ENCODE measurements at regions not wholly inside any gene's neighbourhood (a gene's known extent, or its start where the extent isn't known, plus 50 kb on each side); places are given as distances from the start of the nearest gene placed in this dataset.
"Not testable (repeated sequence)": the region's sequence is repeated elsewhere in the genome, so short reads cannot be mapped to it uniquely, and the experiment has no call there.

DNA sequence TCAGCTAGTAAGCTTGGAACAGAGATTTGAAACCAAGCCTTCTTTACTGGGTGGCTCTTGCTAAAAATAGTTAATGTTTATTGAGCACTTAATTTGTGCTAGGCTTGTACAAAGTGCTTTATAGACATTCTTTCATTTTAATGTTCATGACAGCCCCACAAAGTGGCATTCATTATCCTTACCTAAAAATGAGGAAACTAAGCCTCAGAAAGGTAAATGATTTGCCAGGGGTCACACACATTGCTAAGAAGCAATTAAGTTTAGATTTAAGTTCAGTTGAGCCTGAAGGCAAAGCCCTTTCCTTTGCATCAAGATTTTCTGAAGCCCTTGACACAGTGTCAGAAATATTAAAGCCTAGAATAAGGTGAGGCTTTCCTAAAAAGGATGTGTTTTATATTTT, 327.5 kb upstream of the FGF13 start:
- DNase-seq (no peak), ATAC-seq (replicated peaks) (no peak)
- Mint-ChIP-seq H3K9me3 (peaks cover 6 to 7% of the 10 kb centered on the region in 2 donors), H3K36me3 (no peaks in the 10 kb centered on the region), H3K27ac (no peak overlapping the region), H3K4me1 (no peaks in the 10 kb centered on the region), H3K27me3 (no peaks in the 10 kb centered on the region), H3K4me3 (no peak overlapping the region)

DNA sequence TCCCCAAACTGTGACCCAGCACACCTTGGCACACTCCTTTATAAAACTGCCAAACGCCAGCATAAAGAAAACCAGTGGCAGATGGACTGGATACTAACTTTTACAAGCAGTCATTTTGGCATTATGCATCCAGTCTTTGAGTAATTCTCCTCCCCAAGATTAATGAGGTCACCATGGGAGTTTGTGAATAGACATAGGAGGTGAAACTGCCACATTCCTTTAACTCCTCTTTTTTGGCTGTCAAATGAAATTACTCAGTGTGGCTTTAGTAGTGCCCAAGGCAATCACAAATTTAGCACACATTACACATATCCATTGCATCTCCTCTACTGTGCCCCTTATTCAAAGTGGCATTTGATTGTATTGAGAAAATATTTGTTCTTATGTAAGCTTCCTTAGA, 315.3 kb upstream of the FGF13 start:
- no peak overlapping the region for H3K27ac Mint-ChIP-seq
- no peaks in the 10 kb centered on the region for H3K36me3 Mint-ChIP-seq
- DNase-seq (no peak), ATAC-seq (replicated peaks) (no peak)
- H3K9me3 Mint-ChIP-seq, result peaks cover 0 to 4% of the 10 kb centered on the region in 2 donors
- H3K4me1 Mint-ChIP-seq, result no peaks in the 10 kb centered on the region
- no peaks in the 10 kb centered on the region for H3K27me3 Mint-ChIP-seq
- no peak overlapping the region for H3K4me3 Mint-ChIP-seq

DNA sequence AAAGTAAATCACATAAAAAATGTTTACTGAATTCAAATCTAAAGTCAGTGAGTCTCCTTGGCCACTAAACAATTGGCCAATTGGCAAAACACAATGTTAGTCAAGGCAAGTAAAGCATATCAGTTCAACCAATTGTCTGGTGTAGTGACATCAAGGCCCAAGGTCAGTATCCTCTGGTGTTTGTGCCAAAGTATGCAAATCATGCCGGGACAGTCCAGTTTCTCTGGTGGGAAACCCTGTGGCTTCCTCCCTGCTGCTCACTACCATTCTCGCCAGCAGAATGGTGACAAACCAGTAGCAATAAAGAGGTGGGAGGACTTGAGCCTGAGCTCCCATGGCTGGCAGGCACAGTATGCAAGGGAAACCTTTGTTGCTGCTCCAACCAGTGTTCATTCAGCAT, 314.9 kb upstream of the FGF13 start:
- H3K4me3 Mint-ChIP-seq, result no peak overlapping the region

DNA sequence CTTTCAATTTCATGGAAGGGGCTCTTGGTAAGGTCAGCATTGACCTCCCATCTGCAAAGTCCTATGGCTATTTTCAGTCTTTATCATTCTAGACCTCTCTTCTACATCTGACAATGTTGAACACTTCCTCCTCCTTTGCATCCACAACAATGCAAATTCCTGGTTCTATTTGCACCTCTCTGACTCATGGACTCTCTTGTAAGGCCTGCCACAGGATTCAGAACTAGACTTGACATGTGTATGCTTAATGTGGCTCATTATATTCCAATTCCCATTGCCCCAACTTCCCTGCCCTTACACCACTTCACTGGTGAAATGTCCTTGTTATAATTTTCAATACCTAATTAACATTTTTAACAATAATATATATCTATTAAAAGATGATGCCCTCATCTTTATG, 314.3 kb upstream of the FGF13 start:
- Mint-ChIP-seq H3K4me1 (no peaks in the 10 kb centered on the region), H3K27me3 (no peaks in the 10 kb centered on the region), H3K9me3 (peaks cover 0 to 4% of the 10 kb centered on the region in 2 donors), H3K27ac (no peak overlapping the region), H3K36me3 (no peaks in the 10 kb centered on the region), H3K4me3 (no peak overlapping the region)
- DNase-seq (no peak), ATAC-seq (replicated peaks) (no peak)

More for the DNA sequence above, 314.9 kb upstream of the FGF13 start:
- Mint-ChIP-seq H3K9me3 (peaks cover 0 to 4% of the 10 kb centered on the region in 2 donors), H3K27me3 (no peaks in the 10 kb centered on the region), H3K36me3 (no peaks in the 10 kb centered on the region), H3K4me1 (no peaks in the 10 kb centered on the region), H3K27ac (no peak overlapping the region)
- no peak for DNase-seq
- ATAC-seq (replicated peaks), result no peak

DNA sequence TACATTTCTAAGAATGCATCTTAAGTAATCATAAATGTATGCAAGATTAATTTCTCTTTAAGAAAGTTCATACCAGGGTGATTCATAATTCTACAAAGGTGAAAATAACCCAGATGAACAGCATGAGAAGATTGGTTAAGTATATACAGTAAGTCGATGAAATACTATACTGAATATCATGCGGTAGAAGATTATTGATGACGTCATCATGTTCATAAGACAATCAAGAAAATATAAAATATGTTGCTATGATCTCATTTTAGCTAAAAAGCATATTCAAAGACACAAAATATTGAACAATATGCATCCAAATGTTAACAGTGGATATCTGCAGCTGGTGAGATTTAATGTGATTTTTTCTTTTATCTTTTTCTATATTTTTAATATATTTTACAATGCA, 312.0 kb upstream of the FGF13 start:
- ATAC-seq (replicated peaks) (no peak), DNase-seq (no peak)
- Mint-ChIP-seq H3K4me1 (no peaks in the 10 kb centered on the region), H3K36me3 (no peaks in the 10 kb centered on the region), H3K27ac (no peak overlapping the region), H3K27me3 (no peaks in the 10 kb centered on the region), H3K9me3 (peaks cover 2 to 4% of the 10 kb centered on the region in 2 donors), H3K4me3 (no peak overlapping the region)

DNA sequence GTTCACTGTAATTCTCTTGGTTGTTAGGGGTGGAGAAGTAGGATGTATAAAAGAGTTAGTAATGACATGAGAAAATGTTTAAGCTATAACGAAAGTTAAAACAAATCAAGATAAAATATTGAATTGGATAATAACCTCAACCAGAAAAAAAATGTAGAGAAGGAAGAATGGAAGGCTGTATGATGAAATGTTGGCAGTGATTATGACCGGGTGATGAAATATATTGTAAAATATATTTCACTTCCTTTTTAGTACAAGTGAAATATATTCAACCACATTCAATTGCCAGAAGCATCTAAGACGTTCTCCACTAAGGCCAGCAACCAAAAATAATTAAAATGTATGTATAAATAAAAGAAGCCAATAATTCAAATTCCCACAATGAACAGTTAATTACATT, 309.3 kb upstream of the FGF13 start:
- Mint-ChIP-seq H3K9me3 (peaks cover 2 to 3% of the 10 kb centered on the region in 2 donors), H3K4me3 (no peak overlapping the region), H3K4me1 (no peaks in the 10 kb centered on the region), H3K27ac (no peak overlapping the region), H3K27me3 (no peaks in the 10 kb centered on the region), H3K36me3 (no peaks in the 10 kb centered on the region)
- ATAC-seq (replicated peaks) (no peak), DNase-seq (no peak)

DNA sequence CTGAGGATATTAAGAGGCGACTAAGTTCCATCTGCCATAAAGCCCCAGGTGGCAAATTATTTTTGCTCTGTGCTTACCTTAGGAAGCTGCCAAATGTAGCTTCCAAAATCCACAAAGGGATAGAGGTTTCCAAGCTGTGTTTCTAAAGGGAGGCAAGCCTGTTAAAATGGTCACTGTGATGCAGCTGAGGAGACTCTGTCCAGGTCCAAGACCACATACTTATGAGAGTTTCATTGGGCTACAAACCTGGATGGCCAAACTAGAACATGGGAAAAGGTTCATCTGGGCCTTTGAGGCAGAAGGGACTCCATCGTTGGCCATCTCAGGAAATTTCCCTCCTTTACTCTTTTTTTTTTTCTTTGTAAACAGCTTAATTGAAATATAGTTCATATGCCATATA, 306.9 kb upstream of the FGF13 start:
- Mint-ChIP-seq H3K27ac (no peak overlapping the region), H3K27me3 (no peaks in the 10 kb centered on the region), H3K4me1 (no peaks in the 10 kb centered on the region), H3K4me3 (no peak overlapping the region), H3K9me3 (peaks cover 2 to 14% of the 10 kb centered on the region in 2 donors), H3K36me3 (no peaks in the 10 kb centered on the region)
- ATAC-seq (replicated peaks), result no peak
- DNase-seq, result no peak

DNA sequence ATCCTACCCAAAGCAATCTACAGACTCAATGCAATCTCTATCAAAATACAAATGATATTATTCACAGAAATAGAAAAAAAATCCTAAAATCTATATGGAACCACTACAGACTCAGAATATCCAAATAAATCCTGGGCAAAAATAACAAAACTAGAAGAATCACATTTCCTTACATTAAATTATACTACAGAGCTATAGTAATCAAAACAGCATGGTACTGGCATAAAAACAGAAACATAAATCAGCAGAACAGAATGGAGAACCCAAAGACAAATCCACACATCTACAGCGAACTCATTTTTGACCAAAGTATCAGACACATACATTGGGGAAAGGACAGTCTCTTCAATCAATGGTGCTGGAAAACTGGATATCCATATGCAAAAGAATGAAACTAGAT, 304.1 kb upstream of the FGF13 start:
- peaks cover 2 to 22% of the 10 kb centered on the region in 2 donors for H3K9me3 Mint-ChIP-seq
- DNase-seq, result no peak
- no peaks in the 10 kb centered on the region for H3K27me3 Mint-ChIP-seq
- no peaks in the 10 kb centered on the region for H3K36me3 Mint-ChIP-seq
- no peak overlapping the region for H3K27ac Mint-ChIP-seq
- H3K4me1 Mint-ChIP-seq, result no peaks in the 10 kb centered on the region
- ATAC-seq (replicated peaks), result no peak
- H3K4me3 Mint-ChIP-seq, result no peak overlapping the region

DNA sequence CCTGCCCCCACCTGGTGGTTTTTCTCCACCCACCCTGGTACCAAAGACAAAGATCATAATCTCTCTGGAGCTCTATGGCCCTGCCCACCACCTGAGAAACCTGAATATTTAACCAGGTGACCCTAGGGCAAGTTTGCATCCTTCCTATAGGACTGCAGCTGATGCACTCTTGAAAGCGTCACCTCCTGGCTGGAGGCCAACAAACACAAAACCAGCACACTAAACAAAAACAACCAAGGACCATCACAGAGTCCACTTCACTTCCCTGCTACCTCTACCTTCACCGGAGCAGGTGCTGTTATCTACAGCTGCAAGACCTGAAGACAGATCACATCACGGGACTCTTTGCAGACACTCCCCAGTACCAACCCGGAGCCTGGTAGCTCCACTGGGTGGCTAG, 296.7 kb upstream of the FGF13 start:
- Mint-ChIP-seq H3K36me3 (no peaks in the 10 kb centered on the region), H3K27ac (no peak overlapping the region), H3K27me3 (no peaks in the 10 kb centered on the region), H3K9me3 (peaks cover 1 to 11% of the 10 kb centered on the region in 2 donors), H3K4me1 (no peaks in the 10 kb centered on the region), H3K4me3 (no peak overlapping the region)
- DNase-seq, result no peak
- ATAC-seq (replicated peaks), result no peak

DNA sequence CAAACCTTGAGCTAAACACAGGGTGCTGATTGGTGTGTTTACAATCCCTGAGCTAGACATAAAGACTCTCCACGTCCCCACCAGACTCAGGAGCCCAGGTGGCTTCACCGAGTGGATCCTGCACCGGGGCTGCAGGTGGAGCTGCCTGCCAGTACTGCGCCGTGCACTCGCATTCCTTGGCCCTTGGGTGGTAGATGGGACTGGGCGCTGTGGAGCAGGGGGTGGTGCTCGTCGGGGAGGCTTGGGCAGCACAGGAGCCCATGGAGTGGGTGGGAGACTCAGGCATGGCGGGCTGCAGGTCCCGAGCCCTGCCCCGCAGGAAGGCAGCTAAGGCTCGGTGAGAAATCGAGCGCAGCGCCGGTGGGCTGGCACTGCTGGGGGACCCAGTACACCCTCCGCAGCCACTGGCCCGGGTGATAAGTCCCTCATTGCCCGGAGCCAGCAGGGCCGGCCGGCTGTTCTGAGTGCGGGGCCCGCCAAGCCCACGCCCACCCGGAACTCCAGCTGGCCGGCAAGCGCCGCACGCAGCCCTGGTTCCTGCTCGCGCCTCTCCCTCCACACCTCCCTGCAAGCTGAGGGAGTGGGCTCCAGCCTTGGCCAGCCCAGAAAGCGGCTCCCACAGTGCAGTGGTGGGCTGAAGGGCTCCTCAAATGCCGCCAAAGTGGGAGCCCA, 292.5 kb upstream of the FGF13 start:
- not testable (repeated sequence) for H3K36me3 Mint-ChIP-seq; H3K4me3 Mint-ChIP-seq; H3K27me3 Mint-ChIP-seq; ATAC-seq (replicated peaks); H3K9me3 Mint-ChIP-seq; DNase-seq; H3K27ac Mint-ChIP-seq; H3K4me1 Mint-ChIP-seq

DNA sequence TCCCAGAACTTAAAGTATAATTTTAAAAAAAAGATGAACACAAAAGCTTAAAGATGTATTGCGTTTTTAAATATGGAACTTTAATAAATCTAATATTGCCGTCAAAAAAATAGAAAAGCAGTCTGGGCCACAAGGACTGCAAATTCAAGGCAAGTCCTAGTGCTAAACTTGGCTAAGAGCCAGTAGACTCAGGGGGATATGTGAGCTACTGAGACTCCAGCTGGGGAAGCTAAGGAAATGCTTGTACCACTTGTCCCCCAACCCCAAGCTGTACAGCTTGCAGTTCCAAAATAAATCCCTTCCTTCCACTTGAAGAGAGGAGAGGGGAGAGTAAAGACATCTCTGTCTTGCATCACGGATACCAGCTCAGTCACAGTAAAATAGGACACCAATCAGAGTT, 290.8 kb upstream of the FGF13 start:
- no peaks in the 10 kb centered on the region for H3K36me3 Mint-ChIP-seq
- H3K27ac Mint-ChIP-seq, result no peak overlapping the region
- peaks cover 2 to 5% of the 10 kb centered on the region in 2 donors for H3K9me3 Mint-ChIP-seq
- no peak for ATAC-seq (replicated peaks)
- DNase-seq, result no peak
- H3K4me1 Mint-ChIP-seq, result no peaks in the 10 kb centered on the region
- no peak overlapping the region for H3K4me3 Mint-ChIP-seq
- no peaks in the 10 kb centered on the region for H3K27me3 Mint-ChIP-seq

DNA sequence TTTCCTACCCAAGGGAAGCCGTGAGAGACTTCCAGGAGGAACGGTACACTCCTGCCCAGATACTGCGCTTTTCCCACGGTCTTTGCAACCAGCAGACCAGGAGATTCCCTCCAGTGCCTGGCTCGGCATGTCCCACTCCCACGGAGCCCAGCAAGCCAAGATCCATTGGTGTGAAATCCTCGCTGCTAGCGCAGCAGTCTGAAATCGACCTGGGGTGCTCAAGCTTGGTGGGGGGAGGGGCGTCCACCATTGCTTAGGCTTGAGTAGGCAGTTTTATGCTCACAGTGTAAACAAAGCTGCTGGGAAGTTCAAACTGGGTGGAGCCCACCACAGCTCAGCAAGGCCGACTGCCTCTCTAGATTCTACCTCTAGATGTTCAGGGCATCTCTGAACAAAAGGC, 284.8 kb upstream of the FGF13 start:
- peaks cover 0 to 2% of the 10 kb centered on the region in 2 donors for H3K9me3 Mint-ChIP-seq

DNA sequence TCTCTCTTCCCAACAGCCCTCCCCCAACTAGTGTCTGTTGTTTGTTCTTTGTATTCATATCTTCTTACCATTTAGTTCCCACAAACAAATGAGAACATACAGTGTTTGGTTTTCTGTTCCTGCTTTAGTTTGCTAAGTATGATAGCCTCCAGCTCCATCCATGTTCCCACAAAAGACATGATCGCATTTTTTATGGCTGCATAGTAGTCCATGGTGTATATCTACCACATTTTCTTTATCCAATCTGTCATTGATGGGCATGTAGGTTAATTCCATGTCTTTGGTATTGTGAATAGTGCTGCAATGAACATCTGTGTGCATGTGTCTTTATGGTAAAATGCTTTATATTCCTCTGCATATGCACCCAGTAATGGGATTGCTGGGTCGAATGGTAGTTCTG, 283.9 kb upstream of the FGF13 start:
- ATAC-seq (replicated peaks), result no peak
- Mint-ChIP-seq H3K36me3 (no peaks in the 10 kb centered on the region), H3K9me3 (peaks cover 0 to 2% of the 10 kb centered on the region in 2 donors), H3K27me3 (no peaks in the 10 kb centered on the region), H3K4me3 (no peak overlapping the region), H3K4me1 (no peaks in the 10 kb centered on the region), H3K27ac (no peak overlapping the region)
- DNase-seq, result no peak

More for the DNA sequence above, 284.8 kb upstream of the FGF13 start:
- Mint-ChIP-seq H3K4me3 (no peak overlapping the region), H3K27ac (no peak overlapping the region), H3K36me3 (no peaks in the 10 kb centered on the region), H3K27me3 (no peaks in the 10 kb centered on the region), H3K4me1 (no peaks in the 10 kb centered on the region)
- ATAC-seq (replicated peaks), result no peak
- DNase-seq, result no peak

DNA sequence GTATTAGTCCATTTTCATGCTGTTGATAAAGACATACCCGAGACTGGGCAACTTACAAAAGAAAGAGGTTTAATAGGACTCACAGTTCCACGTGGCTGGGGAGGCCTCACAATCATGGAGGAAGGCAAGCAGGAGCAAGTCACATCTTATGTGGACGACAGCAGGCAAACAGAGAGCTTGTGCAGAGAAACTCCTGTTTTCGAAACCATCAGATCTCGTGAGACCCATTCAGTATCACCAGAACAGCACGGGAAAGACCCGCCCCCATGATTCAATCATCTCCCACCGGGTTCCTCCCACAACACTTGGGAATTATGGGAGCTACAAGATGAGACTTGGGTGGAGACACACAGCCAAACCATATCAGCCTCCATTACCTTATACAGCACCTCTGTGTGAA, 278.9 kb upstream of the FGF13 start:
- H3K9me3 Mint-ChIP-seq; H3K4me1 Mint-ChIP-seq; H3K4me3 Mint-ChIP-seq; H3K27me3 Mint-ChIP-seq; ATAC-seq (replicated peaks); DNase-seq; H3K36me3 Mint-ChIP-seq; H3K27ac Mint-ChIP-seq: not testable (repeated sequence)

DNA sequence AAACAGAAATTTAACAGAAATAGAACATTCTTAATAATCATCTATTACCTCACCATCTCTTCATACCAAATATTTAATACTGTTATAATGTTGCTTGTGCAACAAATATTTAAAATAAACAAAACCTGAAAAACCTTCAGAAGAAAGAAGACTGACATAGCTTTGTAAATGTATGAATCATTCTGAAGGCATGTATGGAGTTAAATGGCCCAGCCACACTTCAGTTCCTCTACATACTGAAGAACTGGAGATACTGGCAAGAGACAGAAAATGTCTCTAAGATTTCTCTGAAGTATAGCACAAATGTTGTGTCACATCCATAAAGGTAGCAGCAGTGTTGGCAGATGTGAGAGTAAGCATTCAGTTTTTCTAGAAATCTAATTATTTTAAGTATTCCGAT, 275.3 kb upstream of the FGF13 start:
- Mint-ChIP-seq H3K36me3 (no peaks in the 10 kb centered on the region), H3K27me3 (no peaks in the 10 kb centered on the region), H3K4me3 (no peak overlapping the region), H3K9me3 (peaks cover 0 to 2% of the 10 kb centered on the region in 2 donors), H3K4me1 (no peaks in the 10 kb centered on the region), H3K27ac (no peak overlapping the region)
- DNase-seq (no peak), ATAC-seq (replicated peaks) (no peak)

DNA sequence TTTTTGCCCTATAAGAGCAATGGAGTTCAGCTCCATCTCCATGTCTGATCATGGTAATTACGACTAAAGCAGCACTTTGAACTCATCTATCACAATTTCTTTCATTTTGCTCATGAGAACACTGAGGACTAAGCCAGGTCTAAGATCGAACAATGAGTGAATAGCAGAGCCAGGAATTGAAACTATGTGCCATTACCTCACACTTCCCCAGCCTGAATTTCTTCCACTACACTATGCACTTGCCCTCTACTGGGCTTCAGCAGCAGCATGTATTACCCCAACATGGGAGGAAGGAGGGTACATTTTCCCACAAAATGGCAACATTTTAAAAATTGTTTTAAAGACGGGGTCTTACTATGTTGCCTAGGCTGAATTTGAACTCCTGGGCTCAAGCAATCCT, 274.7 kb upstream of the FGF13 start:
- H3K4me1 Mint-ChIP-seq, result no peaks in the 10 kb centered on the region
- no peak overlapping the region for H3K4me3 Mint-ChIP-seq
- H3K27me3 Mint-ChIP-seq, result no peaks in the 10 kb centered on the region
- no peak overlapping the region for H3K27ac Mint-ChIP-seq
- peaks cover 0 to 2% of the 10 kb centered on the region in 2 donors for H3K9me3 Mint-ChIP-seq
- no peaks in the 10 kb centered on the region for H3K36me3 Mint-ChIP-seq
- ATAC-seq (replicated peaks) (no peak), DNase-seq (no peak)
